DLD1 (cell line): ENCODE measurements at regions not wholly inside any gene's neighbourhood (a gene's known extent, or its start where the extent isn't known, plus 50 kb on each side); places are given as distances from the start of the nearest gene placed in this dataset.

Experiments
- in situ Hi-C: cut with HindIII; loops from 2 replicates; pipeline ENCODE4 v1.10.0; 2017; ENCODE audit warnings: low sequenced_read_pairs

DNA sequence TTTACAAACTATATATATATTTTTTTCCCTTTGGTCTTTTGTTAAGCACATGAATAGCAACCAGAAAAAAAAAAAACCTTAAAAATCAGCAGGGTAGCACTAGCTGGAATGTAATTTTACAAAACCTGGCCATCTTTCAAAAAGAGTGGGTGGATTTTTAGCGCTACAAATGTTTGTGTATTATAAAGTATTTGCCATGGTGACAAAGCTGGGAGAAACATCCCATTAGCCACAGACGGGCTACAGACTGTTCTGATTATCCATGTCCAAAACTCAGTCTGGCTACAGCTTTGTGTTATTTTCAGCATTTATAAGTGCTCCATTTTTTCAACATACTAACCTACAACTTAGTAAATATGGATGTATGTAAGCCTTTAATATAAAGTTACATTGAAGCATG is 249.5 kb upstream of the TANK start:
- in situ Hi-C loops = no loop called here

DNA sequence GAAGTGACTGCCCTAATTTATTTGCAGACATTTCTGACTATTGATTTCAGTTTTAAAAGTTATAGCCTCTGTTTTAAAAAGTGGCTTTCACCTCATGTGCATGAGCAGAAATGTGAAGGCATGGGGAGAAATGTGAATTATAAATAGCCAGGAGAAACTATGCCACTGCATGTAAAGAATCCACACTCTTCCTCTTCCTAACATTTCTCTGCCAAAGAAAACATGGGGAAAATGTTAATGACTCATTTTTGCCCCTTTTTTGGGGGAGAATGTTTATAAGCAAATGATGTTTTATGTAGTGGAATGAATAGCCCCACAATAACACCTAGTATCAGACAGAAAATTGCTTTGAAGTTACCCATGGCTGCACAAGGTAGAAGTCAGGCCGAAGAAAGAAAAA is 249.0 kb upstream of the TANK start:
- in situ Hi-C loops = no loop called here

GRCh38 chr2:160912276-160912675 is 248.0 kb upstream of the TANK start:
- in situ Hi-C loops = no loop called here

DNA sequence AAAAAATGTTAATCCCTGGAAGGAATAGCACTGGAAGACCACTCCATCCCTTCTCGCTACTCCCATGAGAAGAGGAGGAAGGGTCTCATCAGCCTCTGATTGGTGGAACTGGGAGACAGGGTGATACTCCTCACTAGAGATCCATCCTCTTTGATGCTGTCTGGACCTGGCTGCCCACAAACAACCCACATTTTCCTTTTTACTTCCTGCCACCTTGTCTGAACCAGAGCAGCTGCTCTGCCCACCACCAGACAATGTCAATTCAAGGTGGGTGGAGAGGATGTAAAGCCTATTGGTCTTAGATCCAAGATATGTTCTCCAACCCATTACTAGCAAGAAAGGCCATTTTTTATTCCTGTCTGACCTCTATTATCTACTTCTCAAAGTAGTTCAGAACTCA is 246.9 kb upstream of the TANK start:
- in situ Hi-C loops = no loop called here

DNA sequence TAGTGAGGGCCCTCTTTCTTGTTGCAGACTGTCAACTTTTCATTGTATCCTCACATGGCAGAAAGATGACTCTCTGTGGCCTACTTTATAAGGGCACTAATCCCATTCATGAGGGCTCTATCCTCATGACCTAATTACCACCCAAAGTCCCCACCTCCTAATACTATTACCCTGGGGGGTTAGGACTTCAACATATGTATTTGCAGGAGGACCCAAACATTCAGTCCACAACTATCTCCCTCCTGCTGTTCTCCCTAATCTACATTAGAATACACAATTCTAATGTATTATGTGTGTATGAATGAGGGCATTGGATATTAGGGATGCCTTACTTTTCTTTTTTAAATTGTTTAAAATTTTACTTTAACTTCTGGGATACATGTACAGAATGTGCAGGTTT is 246.0 kb upstream of the TANK start:
- in situ Hi-C loops = no loop called here

DNA sequence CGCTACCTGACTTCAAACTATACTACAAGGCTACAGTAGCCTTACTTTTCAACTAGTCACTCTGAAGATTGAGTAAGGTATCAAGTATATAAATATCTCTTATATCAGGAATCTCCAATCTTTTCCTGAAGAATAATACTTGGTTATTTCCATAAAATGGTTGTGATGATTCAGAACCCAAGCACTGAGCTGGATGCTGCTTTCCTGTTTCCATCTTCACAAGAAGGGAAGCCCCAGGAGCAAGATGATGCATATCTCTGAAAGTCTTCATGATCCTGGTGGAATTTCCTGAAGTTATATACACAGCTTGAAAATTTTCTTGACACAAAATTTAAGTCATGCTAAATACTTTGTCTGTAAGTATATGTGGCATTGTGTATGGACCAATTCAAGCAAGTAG is 243.9 kb upstream of the TANK start:
- in situ Hi-C loops = no loop called here

- in situ Hi-C loops = no loop called here
Observed at GRCh38 chr2:160917850-160918249, 242.4 kb upstream of the TANK start.

- in situ Hi-C loops = no loop called here
Observed at GRCh38 chr2:160918258-160918657, 242.0 kb upstream of the TANK start.

DNA sequence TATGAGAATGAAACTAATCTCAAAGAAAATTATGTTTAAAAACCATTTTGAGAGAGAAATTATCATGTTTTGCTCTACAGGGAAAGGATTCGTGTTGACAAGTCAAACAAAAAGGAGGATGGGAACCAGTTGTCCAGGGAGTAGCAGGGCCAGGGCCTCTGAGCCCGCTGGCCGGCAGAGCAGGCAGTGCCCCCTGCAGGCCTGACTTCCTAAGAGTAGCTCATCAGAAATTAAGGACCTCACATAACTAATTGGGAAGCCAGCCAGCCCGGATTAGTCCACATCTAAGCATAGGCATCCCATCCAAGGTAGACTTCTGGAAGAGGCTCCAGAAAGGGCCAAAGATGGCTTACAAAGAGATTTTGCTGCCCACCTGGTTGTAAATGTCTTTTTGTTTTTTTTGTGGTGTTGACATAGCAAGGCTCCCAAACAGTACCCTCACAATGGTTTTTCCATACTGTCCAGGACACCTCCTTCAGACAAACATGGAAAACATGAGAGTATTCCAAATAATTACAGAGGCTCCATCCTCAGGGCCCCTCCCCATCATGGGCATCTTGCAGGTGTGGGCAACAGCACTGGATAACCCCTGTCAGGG is 241.2 kb upstream of the TANK start:
- in situ Hi-C loops = no loop called here

- in situ Hi-C loops = no loop called here
Observed at GRCh38 chr2:160920061-160920460, 240.2 kb upstream of the TANK start.

- in situ Hi-C loops = no loop called here
Observed at GRCh38 chr2:160920791-160921303, 239.4 kb upstream of the TANK start.

DNA sequence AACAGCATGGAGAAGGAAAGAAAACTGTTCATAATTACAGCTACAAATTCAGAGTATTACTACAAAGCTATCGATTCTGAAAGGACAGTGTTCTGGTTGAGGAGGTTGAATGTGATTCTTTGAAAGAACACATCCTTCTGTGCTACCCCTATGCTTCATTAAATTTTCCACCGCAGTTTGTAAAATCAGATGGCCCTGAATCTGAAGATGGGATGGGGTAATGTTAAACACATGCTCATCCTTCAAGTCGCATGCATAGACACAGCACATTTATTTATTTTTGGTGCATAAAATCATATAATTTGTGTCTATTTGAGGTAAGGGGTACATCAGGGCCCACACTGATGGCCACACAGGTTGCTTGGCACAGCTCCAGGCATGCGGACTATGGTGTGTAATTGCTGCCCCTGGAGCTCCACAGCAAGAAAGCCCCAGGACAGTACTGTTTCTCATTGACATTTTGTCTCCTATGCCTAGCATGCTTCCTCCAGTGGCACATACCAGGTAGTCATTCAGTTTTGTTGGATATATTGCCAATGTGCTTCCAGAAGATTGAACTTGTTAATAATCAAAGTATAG is 238.8 kb upstream of the TANK start:
- in situ Hi-C loops = no loop called here

- in situ Hi-C loops = no loop called here
Observed at GRCh38 chr2:160924936-160925353, 235.3 kb upstream of the TANK start.

DNA sequence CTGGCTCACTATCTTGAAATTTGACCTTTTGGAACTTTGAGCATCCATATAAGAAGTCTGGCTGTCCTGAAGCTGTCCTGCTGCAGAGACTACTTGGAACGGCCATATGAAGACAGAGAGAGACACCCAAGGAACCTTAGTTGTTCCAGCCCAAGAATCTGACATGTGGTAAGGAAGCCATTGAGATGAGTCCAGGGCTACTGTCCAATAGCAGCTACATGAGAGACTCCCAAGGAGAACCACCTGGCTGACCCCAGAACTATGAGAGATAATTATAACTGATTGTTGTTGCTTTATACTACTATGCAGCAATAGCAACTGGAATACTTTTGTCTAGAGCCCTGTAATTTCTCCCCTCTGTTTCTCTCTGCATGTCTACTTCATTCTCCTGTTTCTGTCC is 234.3 kb upstream of the TANK start:
- in situ Hi-C loops = no loop called here

DNA sequence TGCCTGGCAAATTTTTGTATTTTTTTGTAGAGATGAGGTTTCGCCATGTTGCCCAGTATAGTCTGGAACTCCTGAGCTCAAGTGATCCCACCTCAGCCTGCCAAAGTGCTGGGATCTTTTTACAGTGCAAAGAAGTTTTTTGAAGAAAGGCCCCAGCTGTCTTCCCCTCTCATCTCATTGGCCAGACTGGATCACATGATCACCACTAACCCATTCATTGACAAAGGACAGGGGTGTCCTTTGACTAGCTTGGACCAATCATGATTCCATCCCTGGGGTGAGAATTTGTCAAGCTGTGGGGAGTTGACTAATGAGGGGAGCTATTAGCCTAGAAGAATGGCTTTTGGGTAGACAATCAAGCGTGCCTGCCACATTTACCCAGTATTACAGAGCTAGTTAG is 232.9 kb upstream of the TANK start:
- in situ Hi-C loops = no loop called here

DNA sequence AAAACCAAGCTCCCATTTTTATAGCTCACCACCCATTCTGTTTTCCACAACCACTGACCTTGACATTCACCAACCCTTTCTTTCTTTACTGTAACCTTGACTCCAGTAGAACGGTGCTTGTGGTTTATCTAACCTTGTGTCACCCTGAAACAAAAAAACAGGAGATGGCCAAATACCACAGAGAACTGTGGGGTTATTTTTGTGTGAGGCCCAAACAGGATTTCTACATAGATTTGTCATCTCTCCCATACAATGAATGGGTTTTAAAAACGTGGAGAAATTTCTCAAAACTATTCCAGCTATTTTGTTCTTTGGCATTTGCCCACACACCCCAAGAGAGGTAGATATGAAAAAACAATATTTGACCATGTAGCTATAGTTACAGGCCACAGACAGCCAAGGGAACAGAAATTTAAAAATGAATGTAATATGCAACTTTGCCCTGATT is 231.3 kb upstream of the TANK start:
- in situ Hi-C loops = no loop called here

- in situ Hi-C loops = no loop called here
Observed at GRCh38 chr2:160931531-160931930, 228.7 kb upstream of the TANK start.

GRCh38 chr2:160932960-160933359 is 227.3 kb upstream of the TANK start:
- in situ Hi-C loops = no loop called here

DNA sequence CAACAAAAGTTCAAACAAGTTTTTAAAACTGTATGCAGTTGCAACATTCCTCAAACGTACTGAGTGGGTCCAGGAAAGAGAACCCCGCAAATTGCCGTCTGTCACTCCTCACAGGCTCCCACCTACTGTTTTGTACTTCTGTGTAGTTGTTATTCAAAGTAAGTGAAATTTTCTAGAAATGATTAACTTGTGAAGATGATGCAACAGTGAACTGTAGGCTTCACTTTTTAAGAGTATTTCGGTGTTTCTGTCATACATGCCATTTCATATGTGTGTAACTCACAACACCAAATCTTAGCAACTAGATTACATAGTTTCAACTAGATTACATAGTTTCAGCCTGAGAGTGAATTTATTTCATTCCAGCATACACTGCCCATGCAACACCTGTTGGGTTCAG is 226.0 kb upstream of the TANK start:
- in situ Hi-C loops = no loop called here

- in situ Hi-C loops = no loop called here
Observed at GRCh38 chr2:160934991-160935390, 225.2 kb upstream of the TANK start.

GRCh38 chr2:160936044-160936806 is 224.0 kb upstream of the TANK start:
- in situ Hi-C loops = no loop called here

DNA sequence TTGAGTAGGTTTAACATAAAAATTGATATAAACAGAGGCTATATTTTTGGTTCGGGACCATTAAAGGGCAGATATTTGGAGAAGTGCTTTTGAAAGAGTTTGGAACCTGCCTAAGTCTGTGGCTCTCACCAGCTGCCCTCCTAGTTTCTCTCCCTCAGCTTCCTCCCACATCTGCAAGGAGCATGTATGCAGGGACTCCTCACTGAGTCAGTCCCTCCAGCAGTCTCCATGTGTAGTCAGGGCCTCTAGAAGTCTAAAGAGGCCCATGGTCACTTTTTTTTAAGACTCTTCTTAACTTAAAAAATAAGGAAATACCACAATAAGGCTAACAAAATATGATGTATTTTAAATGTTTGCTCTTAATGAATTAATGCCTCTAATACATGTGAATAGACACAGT is 220.0 kb upstream of the TANK start:
- in situ Hi-C loops = no loop called here
